ENCODE measurements at regions not wholly inside any gene's neighbourhood (a gene's known extent, or its start where the extent isn't known, plus 50 kb on each side); places are given as distances from the start of the nearest gene placed in this dataset.

DNA sequence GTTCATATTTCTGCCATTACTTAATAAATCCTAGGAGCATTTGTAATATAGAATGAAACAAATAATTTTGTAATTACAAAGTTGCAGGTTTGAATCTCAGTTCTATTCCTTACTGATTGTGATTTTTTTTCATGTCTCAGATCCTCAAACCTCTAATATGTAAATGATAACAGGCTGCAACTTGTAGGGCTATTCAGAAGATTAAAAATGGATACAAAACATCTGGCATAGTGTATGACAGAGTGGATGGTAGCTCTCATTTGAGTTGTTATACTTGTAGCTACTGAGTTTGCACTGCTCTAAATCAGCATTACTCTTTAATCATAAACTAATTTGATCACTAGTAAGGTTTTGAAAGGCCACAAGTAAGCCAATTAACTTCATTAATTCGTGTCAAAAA is 406.3 kb upstream of the MGAT4C start:
- no peaks in the 10 kb centered on the region for H3K36me3 Mint-ChIP-seq (ENCODE audit: low read depth)
- H3K4me1 Mint-ChIP-seq (ENCODE audit: low read depth): peaks cover 25% of the 10 kb centered on the region

DNA sequence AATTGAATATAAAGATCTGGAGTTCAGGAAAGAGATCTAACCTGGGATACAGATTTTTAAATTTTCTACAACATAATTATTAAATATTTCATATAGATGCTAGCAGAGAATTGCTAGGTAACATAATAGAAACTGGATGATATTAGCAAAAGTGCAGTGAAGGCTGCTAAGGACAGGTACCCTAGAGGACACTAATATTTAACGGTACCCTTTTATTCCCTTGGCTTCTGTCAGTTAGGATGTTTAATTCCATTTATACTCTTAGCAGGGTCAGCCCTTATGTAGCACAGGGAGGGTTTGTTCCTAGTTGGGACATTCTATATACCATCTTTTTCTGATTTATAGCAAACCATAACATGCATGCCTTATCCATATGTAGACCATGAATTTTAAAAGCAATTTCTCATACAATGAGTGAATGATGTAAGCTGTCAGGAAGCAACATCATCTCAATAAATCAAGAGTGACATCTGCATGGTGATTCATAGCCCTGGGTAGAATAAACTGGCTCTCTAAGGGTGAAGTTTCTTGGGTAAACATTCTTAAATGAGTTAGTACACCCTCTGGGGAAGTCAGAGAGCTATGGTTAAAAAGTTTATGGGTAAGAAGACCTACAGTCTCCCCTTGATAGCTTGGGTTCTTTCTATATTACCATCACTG is 404.4 kb upstream of the MGAT4C start:
- no peak overlapping the region for H3K27ac Mint-ChIP-seq (ENCODE audit: unreplicated experiment)
- no peaks in the 10 kb centered on the region for H3K36me3 Mint-ChIP-seq (ENCODE audit: low read depth)
- no peaks in the 10 kb centered on the region for H3K9me3 Mint-ChIP-seq (ENCODE audit: low read depth)
- no peak for DNase-seq (ENCODE audit: low spot score)
- H3K4me3 Mint-ChIP-seq (ENCODE audit: unreplicated experiment): no peak overlapping the region
- no peak for TF ChIP-seq CTCF (IDR thresholded peaks at IDR 0.05)
- H3K27me3 Mint-ChIP-seq (ENCODE audit: low read depth): no peaks in the 10 kb centered on the region
- peaks cover 26% of the 10 kb centered on the region for H3K4me1 Mint-ChIP-seq (ENCODE audit: low read depth)

More for the DNA sequence above, 406.3 kb upstream of the MGAT4C start:
- Mint-ChIP-seq H3K4me3 (ENCODE audit: unreplicated experiment) (no peak overlapping the region), H3K9me3 (ENCODE audit: low read depth) (no peaks in the 10 kb centered on the region), H3K27ac (ENCODE audit: unreplicated experiment) (no peak overlapping the region), H3K27me3 (ENCODE audit: low read depth) (no peaks in the 10 kb centered on the region)
- DNase-seq (ENCODE audit: low spot score): no peak
- no peak for TF ChIP-seq CTCF (IDR thresholded peaks at IDR 0.05)

- H3K36me3 Mint-ChIP-seq (ENCODE audit: low read depth): no peaks in the 10 kb centered on the region
- TF ChIP-seq CTCF (IDR thresholded peaks at IDR 0.05): no peak
- DNase-seq (ENCODE audit: low spot score): no peak
- no peak overlapping the region for H3K27ac Mint-ChIP-seq (ENCODE audit: unreplicated experiment)
- no peak overlapping the region for H3K4me3 Mint-ChIP-seq (ENCODE audit: unreplicated experiment)
- no peaks in the 10 kb centered on the region for H3K9me3 Mint-ChIP-seq (ENCODE audit: low read depth)
- no peaks in the 10 kb centered on the region for H3K27me3 Mint-ChIP-seq (ENCODE audit: low read depth)
- H3K4me1 Mint-ChIP-seq (ENCODE audit: low read depth): peaks cover 26% of the 10 kb centered on the region
Observed at GRCh38 chr12:86659985-86660384, 403.8 kb upstream of the MGAT4C start.

DNA sequence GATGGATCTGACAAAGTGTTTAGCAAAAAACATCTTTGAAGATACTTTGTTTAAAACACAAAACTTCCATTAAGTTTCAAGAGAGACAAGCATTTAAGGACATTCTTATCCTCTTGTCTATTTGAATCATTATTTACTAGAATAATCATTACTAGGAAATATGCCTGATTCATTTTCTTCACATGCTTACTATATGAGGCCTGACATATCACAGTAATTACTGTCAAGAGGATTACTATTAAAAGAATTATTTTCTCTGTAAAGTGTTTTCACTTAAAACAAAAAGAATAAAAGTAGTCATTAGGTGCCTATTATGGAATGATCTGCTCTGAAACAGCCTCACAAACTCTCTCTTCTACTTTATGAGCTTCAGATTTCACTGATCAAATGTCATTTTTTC is 402.1 kb upstream of the MGAT4C start:
- no peak for DNase-seq (ENCODE audit: low spot score)
- Mint-ChIP-seq H3K4me1 (ENCODE audit: low read depth) (peaks cover 18% of the 10 kb centered on the region), H3K4me3 (ENCODE audit: unreplicated experiment) (no peak overlapping the region), H3K27me3 (ENCODE audit: low read depth) (no peaks in the 10 kb centered on the region), H3K9me3 (ENCODE audit: low read depth) (no peaks in the 10 kb centered on the region), H3K27ac (ENCODE audit: unreplicated experiment) (no peak overlapping the region), H3K36me3 (ENCODE audit: low read depth) (no peaks in the 10 kb centered on the region)
- no peak for TF ChIP-seq CTCF (IDR thresholded peaks at IDR 0.05)

- H3K27me3 Mint-ChIP-seq (ENCODE audit: low read depth): no peaks in the 10 kb centered on the region
- no peaks in the 10 kb centered on the region for H3K9me3 Mint-ChIP-seq (ENCODE audit: low read depth)
- H3K36me3 Mint-ChIP-seq (ENCODE audit: low read depth): no peaks in the 10 kb centered on the region
- DNase-seq (ENCODE audit: low spot score): no peak
- H3K4me3 Mint-ChIP-seq (ENCODE audit: unreplicated experiment): no peak overlapping the region
- no peaks in the 10 kb centered on the region for H3K4me1 Mint-ChIP-seq (ENCODE audit: low read depth)
- no peak for TF ChIP-seq CTCF (IDR thresholded peaks at IDR 0.05)
- H3K27ac Mint-ChIP-seq (ENCODE audit: unreplicated experiment): no peak overlapping the region
Observed at GRCh38 chr12:86647800-86648199, 391.6 kb upstream of the MGAT4C start.
